Retinal pigment epithelial cell (primary cell): ENCODE measurements at regions not wholly inside any gene's neighbourhood (a gene's known extent, or its start where the extent isn't known, plus 50 kb on each side); places are given as distances from the start of the nearest gene placed in this dataset.

ENCODE experiments used
- DNase-seq: peaks from one replicate; pipeline ENCODE4 v3.0.0-alpha.2; 2010; ENCODE audit warnings: low read depth
- H3K4me3 ChIP-seq: 2 replicates; pipeline ENCODE4 v1.5.1; 2011; ENCODE audit warnings: mild to moderate bottlenecking, low read length, control low read depth, moderate library complexity
- CTCF ChIP-seq: conservative IDR thresholded peaks from 2 replicates; pipeline ENCODE4 v1.5.1; 2011; ENCODE audit warnings: low read depth, low read length, control low read depth, inconsistent platforms

GRCh38 chr1:106277786-106278185 is 778.7 kb upstream of the PRMT6 start:
- no peak for TF ChIP-seq CTCF
- H3K4me3 ChIP-seq: no peak overlapping the region
- DNase-seq: no peak

GRCh38 chr1:106278716-106279115 is 777.8 kb upstream of the PRMT6 start:
- TF ChIP-seq CTCF: no peak
- no peak for DNase-seq
- no peak overlapping the region for H3K4me3 ChIP-seq

GRCh38 chr1:106289265-106289928 is 767.1 kb upstream of the PRMT6 start:
- TF ChIP-seq CTCF: no peak
- no peak for DNase-seq
- H3K4me3 ChIP-seq: no peak overlapping the region

DNA sequence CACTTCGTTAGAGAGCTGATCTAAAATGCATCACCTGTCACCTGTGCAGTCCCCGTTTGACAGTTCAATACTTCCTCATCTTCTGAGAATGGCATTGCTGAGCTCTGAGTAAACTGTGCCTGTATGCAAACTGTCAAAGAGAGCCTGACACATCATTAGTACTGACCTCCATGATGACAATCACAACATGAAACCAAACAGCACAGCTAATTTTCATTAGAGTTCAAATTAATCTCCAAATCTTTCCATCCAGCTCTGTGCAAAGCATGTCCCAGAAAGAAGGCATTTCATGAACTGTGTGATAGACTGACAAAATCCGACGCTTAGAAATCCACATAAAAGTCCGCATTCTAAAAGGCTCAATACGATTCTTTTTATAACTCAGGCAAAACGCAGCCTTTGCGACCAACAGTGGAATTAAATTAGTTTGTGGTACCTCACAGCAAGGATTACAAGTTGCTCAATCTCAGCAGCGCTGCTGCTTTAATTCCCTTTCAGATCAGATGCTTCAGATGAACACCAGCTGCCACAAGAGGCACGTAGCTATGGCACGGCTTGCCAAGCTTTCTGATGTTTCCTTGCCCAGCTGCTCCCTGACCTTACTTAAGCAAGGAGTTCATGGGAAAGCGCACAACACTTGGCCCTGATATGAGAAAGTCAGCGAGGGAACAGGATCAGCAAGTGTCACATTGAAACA is 765.5 kb upstream of the PRMT6 start:
- peak; percentile 86 for DNase-seq
- peak overlapping the region; percentile 24 for H3K4me3 ChIP-seq
- no peak for TF ChIP-seq CTCF

DNA sequence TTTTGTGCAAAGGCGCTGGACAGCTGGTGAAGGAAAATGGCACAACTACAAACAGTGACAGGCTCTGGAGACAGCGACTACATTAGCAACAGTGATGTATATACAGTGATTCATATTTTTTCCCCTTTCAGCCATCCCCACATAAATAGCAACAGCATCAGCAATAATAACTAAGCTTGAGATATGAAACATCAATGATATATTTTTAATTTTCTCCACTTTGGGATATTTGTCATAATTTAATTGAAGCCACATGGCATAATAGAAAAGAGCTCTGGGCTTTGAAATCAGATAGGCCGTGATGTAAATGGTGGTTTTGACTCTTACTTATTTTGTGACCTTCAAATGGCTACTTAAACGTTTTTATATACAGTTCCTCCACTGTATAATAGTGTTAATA is 764.3 kb upstream of the PRMT6 start:
- H3K4me3 ChIP-seq: no peak overlapping the region
- no peak for TF ChIP-seq CTCF
- DNase-seq: no peak

DNA sequence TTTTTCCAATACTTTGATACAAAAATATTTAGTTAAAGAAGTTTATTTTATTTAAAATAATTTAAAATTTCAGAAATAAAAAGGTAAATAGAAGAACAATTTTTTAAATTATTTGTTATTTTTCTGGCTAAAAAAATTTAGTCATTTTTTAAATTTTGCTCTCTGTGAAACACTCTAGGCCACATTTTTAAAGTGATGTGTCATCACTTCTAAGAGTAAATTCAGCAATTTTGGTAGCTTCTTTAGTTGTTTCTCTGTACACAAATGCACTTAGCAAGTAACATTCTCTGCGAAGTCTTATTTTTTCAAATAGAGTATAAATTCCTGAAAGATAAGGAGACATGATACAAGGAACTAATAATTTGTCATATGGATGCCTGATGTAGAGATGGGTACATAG is 760.0 kb upstream of the PRMT6 start:
- no peak overlapping the region for H3K4me3 ChIP-seq
- no peak for TF ChIP-seq CTCF
- DNase-seq: no peak

- TF ChIP-seq CTCF: no peak
- no peak for DNase-seq
- H3K4me3 ChIP-seq: no peak overlapping the region
These were observed 752.4 kb upstream of the PRMT6 start for GRCh38 chr1:106304106-106304505.
